Smooth muscle cell (in vitro differentiated cells): ENCODE measurements at regions not wholly inside any gene's neighbourhood (a gene's known extent, or its start where the extent isn't known, plus 50 kb on each side); places are given as distances from the start of the nearest gene placed in this dataset.

Experiments used
- DNase-seq: peaks from one replicate; lab custom pipeline; 2025; ENCODE audit not compliant: unreplicated experiment; lab: John Stamatoyannopoulos, UW
- H2AFZ ChIP-seq: fragments of 200-600 bp; sonication (generic); 2 replicates; pipeline ENCODE4 v1.6.0; 2016; ENCODE audit warnings: antibody characterized with exemption, low read depth, mild to moderate bottlenecking
- H3F3A ChIP-seq: fragments of 200-600 bp; sonication (generic); 2 replicates; pipeline ENCODE4 v1.6.0; 2017; ENCODE audit warnings: antibody characterized with exemption, low read depth
- H3K27ac ChIP-seq: fragments of 200-600 bp; sonication (generic); 2 replicates; pipeline ENCODE4 v1.5.1; 2016; ENCODE audit warnings: low read depth, mild to moderate bottlenecking
- H3K27me3 ChIP-seq: fragments of 200-600 bp; sonication (generic); 2 replicates; pipeline ENCODE4 v1.6.1; 2016; ENCODE audit warnings: low read depth, mild to moderate bottlenecking
- H3K36me3 ChIP-seq: fragments of 200-600 bp; sonication (generic); 2 replicates; pipeline ENCODE4 v1.5.1; 2016; ENCODE audit warnings: low read depth
- H3K4me1 ChIP-seq: fragments of 200-600 bp; sonication (generic); 2 replicates; pipeline ENCODE4 v1.5.1; 2016; ENCODE audit warnings: low read depth
- H3K4me2 ChIP-seq: fragments of 200-600 bp; sonication (generic); 2 replicates; pipeline ENCODE4 v1.6.0; 2016; ENCODE audit warnings: mild to moderate bottlenecking
- H3K4me3 ChIP-seq: fragments of 200-600 bp; sonication (generic); 2 replicates; pipeline ENCODE4 v1.5.1; 2016; ENCODE audit warnings: mild to moderate bottlenecking
- H3K79me2 ChIP-seq: fragments of 200-600 bp; sonication (generic); 2 replicates; pipeline ENCODE4 v1.6.0; 2016; ENCODE audit warnings: low read depth, mild to moderate bottlenecking
- H3K9ac ChIP-seq: fragments of 200-600 bp; sonication (generic); 2 replicates; pipeline ENCODE4 v1.6.0; 2016; ENCODE audit warnings: low read depth
- H3K9me3 ChIP-seq: fragments of 200-600 bp; sonication (generic); replicated peaks from 2 replicates; pipeline ENCODE4 v1.5.1; 2016; ENCODE audit warnings: low read depth
- H4K20me1 ChIP-seq: fragments of 200-600 bp; sonication (generic); 2 replicates; pipeline ENCODE4 v1.6.0; 2016; ENCODE audit warnings: low read depth
- CTCF ChIP-seq: fragments of 200-600 bp; sonication (generic); IDR thresholded peaks from 2 replicates; pipeline ENCODE4 v1.5.1; 2017; ENCODE audit warnings: borderline replicate concordance, mild to moderate bottlenecking, antibody characterized with exemption; ENCODE audit not compliant: insufficient read depth, poor library complexity, severe bottlenecking
- WGBS: methylation state at CpG from one replicate; pipeline ENCODE4 v1.1.7; 2016; ENCODE audit warnings: low lambda C conversion rate; 5-methylcytosine and 5-hydroxymethylcytosine counted together

- Histone ChIP-seq H3K9ac (no peak overlapping the region), H3K27me3 (no peaks in the 10 kb centered on the region), H3K4me1 (peaks cover 5% of the 10 kb centered on the region), H4K20me1 (no peaks in the 10 kb centered on the region), H3F3A (no peaks in the 10 kb centered on the region), H3K79me2 (no peaks in the 10 kb centered on the region), H3K9me3 (no peaks in the 10 kb centered on the region), H3K4me2 (peak overlapping the region; percentile 41), H3K4me3 (no peak overlapping the region), H2AFZ (no peak overlapping the region), H3K36me3 (no peaks in the 10 kb centered on the region), H3K27ac (peak overlapping the region; percentile 20)
- no peak for TF ChIP-seq CTCF
- DNase-seq = no peak
- 15% methylated on average over 1 of the region's 1 CpG for WGBS
These were observed 476.1 kb upstream of the PTPRD start for GRCh38 chr9:11088821-11089374.

GRCh38 chr9:11092974-11093373 is 480.2 kb upstream of the PTPRD start:
- DNase-seq = no peak
- Histone ChIP-seq H3K27me3 (no peaks in the 10 kb centered on the region), H3K36me3 (no peaks in the 10 kb centered on the region), H3F3A (no peaks in the 10 kb centered on the region), H3K79me2 (no peaks in the 10 kb centered on the region), H3K9ac (no peak overlapping the region), H3K4me2 (no peak overlapping the region), H4K20me1 (no peaks in the 10 kb centered on the region), H3K9me3 (no peaks in the 10 kb centered on the region), H3K27ac (no peak overlapping the region), H3K4me3 (no peak overlapping the region), H3K4me1 (peaks cover 5% of the 10 kb centered on the region), H2AFZ (no peak overlapping the region)
- whole genome bisulfite sequencing = 50% methylated on average over 1 of the region's 1 CpG
- TF ChIP-seq CTCF = peak; percentile 4

GRCh38 chr9:11097020-11097419 is 484.2 kb upstream of the PTPRD start:
- DNase-seq = no peak
- no peak overlapping the region for H3K4me2 ChIP-seq
- no peak overlapping the region for H3K4me3 ChIP-seq
- no peak overlapping the region for H3K9ac ChIP-seq
- H3F3A ChIP-seq = no peaks in the 10 kb centered on the region
- H3K79me2 ChIP-seq = no peaks in the 10 kb centered on the region
- no peaks in the 10 kb centered on the region for H3K27me3 ChIP-seq
- H3K36me3 ChIP-seq = no peaks in the 10 kb centered on the region
- 89% methylated on average over 1 of the region's 1 CpG for WGBS
- H2AFZ ChIP-seq = no peak overlapping the region
- no peaks in the 10 kb centered on the region for H3K4me1 ChIP-seq
- no peaks in the 10 kb centered on the region for H4K20me1 ChIP-seq
- no peak overlapping the region for H3K27ac ChIP-seq
- no peaks in the 10 kb centered on the region for H3K9me3 ChIP-seq
- no peak for TF ChIP-seq CTCF

- Histone ChIP-seq H3K79me2 (no peaks in the 10 kb centered on the region), H3K27ac (no peak overlapping the region), H3K4me1 (no peaks in the 10 kb centered on the region), H3K4me2 (no peak overlapping the region), H3K9me3 (no peaks in the 10 kb centered on the region), H3K27me3 (no peaks in the 10 kb centered on the region), H3F3A (no peaks in the 10 kb centered on the region), H3K36me3 (no peaks in the 10 kb centered on the region), H3K9ac (no peak overlapping the region), H3K4me3 (no peak overlapping the region), H4K20me1 (no peaks in the 10 kb centered on the region), H2AFZ (no peak overlapping the region)
- 89% methylated on average over 2 of the region's 2 CpGs for WGBS
- TF ChIP-seq CTCF = no peak
- DNase-seq = no peak
These were observed 490.7 kb upstream of the PTPRD start for GRCh38 chr9:11103525-11103924.
